Smooth muscle cell (in vitro differentiated cells): ENCODE measurements at regions not wholly inside any gene's neighbourhood (a gene's known extent, or its start where the extent isn't known, plus 50 kb on each side); places are given as distances from the start of the nearest gene placed in this dataset.

Source experiments
- DNase-seq: peaks from one replicate; lab custom pipeline; 2025; ENCODE audit not compliant: unreplicated experiment; lab: John Stamatoyannopoulos, UW
- H2AFZ ChIP-seq: fragments of 200-600 bp; sonication (generic); 2 replicates; pipeline ENCODE4 v1.6.0; 2016; ENCODE audit warnings: antibody characterized with exemption, low read depth, mild to moderate bottlenecking
- H3F3A ChIP-seq: fragments of 200-600 bp; sonication (generic); 2 replicates; pipeline ENCODE4 v1.6.0; 2017; ENCODE audit warnings: antibody characterized with exemption, low read depth
- H3K27ac ChIP-seq: fragments of 200-600 bp; sonication (generic); 2 replicates; pipeline ENCODE4 v1.5.1; 2016; ENCODE audit warnings: low read depth, mild to moderate bottlenecking
- H3K27me3 ChIP-seq: fragments of 200-600 bp; sonication (generic); 2 replicates; pipeline ENCODE4 v1.6.1; 2016; ENCODE audit warnings: low read depth, mild to moderate bottlenecking
- H3K36me3 ChIP-seq: fragments of 200-600 bp; sonication (generic); 2 replicates; pipeline ENCODE4 v1.5.1; 2016; ENCODE audit warnings: low read depth
- H3K4me1 ChIP-seq: fragments of 200-600 bp; sonication (generic); 2 replicates; pipeline ENCODE4 v1.5.1; 2016; ENCODE audit warnings: low read depth
- H3K4me2 ChIP-seq: fragments of 200-600 bp; sonication (generic); 2 replicates; pipeline ENCODE4 v1.6.0; 2016; ENCODE audit warnings: mild to moderate bottlenecking
- H3K4me3 ChIP-seq: fragments of 200-600 bp; sonication (generic); 2 replicates; pipeline ENCODE4 v1.5.1; 2016; ENCODE audit warnings: mild to moderate bottlenecking
- H3K79me2 ChIP-seq: fragments of 200-600 bp; sonication (generic); 2 replicates; pipeline ENCODE4 v1.6.0; 2016; ENCODE audit warnings: low read depth, mild to moderate bottlenecking
- H3K9ac ChIP-seq: fragments of 200-600 bp; sonication (generic); 2 replicates; pipeline ENCODE4 v1.6.0; 2016; ENCODE audit warnings: low read depth
- H3K9me3 ChIP-seq: fragments of 200-600 bp; sonication (generic); replicated peaks from 2 replicates; pipeline ENCODE4 v1.5.1; 2016; ENCODE audit warnings: low read depth
- H4K20me1 ChIP-seq: fragments of 200-600 bp; sonication (generic); 2 replicates; pipeline ENCODE4 v1.6.0; 2016; ENCODE audit warnings: low read depth
- WGBS: methylation state at CpG from one replicate; pipeline ENCODE4 v1.1.7; 2016; ENCODE audit warnings: low lambda C conversion rate; 5-methylcytosine and 5-hydroxymethylcytosine counted together
- TF ChIP-seq, protein P1 (sequence below): fragments of 200-600 bp; sonication (generic); IDR thresholded peaks from 2 replicates; pipeline ENCODE4 v1.5.1; 2017; ENCODE audit warnings: borderline replicate concordance, mild to moderate bottlenecking, antibody characterized with exemption; ENCODE audit not compliant: insufficient read depth, poor library complexity, severe bottlenecking

- H3K79me2 ChIP-seq, result no peaks in the 10 kb centered on the region
- no peak overlapping the region for H3K4me3 ChIP-seq
- H4K20me1 ChIP-seq, result no peaks in the 10 kb centered on the region
- H3K4me1 ChIP-seq, result no peaks in the 10 kb centered on the region
- no peaks in the 10 kb centered on the region for H3K27me3 ChIP-seq
- H2AFZ ChIP-seq, result no peak overlapping the region
- no peaks in the 10 kb centered on the region for H3K9me3 ChIP-seq
- no peak overlapping the region for H3K4me2 ChIP-seq
- H3F3A ChIP-seq, result no peaks in the 10 kb centered on the region
- no peak for DNase-seq
- no peak overlapping the region for H3K27ac ChIP-seq
- TF ChIP-seq, protein P1, sequence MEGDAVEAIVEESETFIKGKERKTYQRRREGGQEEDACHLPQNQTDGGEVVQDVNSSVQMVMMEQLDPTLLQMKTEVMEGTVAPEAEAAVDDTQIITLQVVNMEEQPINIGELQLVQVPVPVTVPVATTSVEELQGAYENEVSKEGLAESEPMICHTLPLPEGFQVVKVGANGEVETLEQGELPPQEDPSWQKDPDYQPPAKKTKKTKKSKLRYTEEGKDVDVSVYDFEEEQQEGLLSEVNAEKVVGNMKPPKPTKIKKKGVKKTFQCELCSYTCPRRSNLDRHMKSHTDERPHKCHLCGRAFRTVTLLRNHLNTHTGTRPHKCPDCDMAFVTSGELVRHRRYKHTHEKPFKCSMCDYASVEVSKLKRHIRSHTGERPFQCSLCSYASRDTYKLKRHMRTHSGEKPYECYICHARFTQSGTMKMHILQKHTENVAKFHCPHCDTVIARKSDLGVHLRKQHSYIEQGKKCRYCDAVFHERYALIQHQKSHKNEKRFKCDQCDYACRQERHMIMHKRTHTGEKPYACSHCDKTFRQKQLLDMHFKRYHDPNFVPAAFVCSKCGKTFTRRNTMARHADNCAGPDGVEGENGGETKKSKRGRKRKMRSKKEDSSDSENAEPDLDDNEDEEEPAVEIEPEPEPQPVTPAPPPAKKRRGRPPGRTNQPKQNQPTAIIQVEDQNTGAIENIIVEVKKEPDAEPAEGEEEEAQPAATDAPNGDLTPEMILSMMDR, result no peak
- no peaks in the 10 kb centered on the region for H3K36me3 ChIP-seq
- no peak overlapping the region for H3K9ac ChIP-seq
Observed at GRCh38 chr14:28695109-28695508, 71.5 kb upstream of the FOXG1 start.

DNA sequence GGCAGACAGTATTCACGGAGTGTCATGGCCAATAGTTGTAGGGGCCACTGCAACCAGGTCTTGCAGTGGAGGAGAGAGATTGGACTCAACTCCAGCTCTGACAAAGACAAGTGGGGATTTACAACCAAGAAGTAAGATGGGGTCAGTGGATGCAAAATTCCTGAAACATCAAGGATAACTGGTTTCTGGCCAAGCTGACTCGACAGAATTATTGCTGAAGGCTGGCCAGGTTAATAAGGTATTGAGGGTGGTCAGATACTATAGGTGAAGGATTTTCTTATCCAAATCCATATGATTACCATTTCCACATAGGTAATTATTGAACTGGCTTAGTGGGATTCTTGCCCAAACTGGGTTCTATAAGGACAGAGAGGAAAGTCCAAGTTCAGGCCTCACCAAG lies 64.9 kb upstream of the FOXG1 start:
- no peak for DNase-seq
- no peak overlapping the region for H3K4me2 ChIP-seq
- WGBS, result 90% methylated on average over 2 of the region's 2 CpGs
- TF ChIP-seq, protein P1, result no peak
- H3K27me3 ChIP-seq, result no peaks in the 10 kb centered on the region
- H3K4me3 ChIP-seq, result no peak overlapping the region
- no peaks in the 10 kb centered on the region for H3F3A ChIP-seq
- H4K20me1 ChIP-seq, result no peaks in the 10 kb centered on the region
- H3K79me2 ChIP-seq, result no peaks in the 10 kb centered on the region
- H3K36me3 ChIP-seq, result no peaks in the 10 kb centered on the region
- no peak overlapping the region for H3K9ac ChIP-seq
- H2AFZ ChIP-seq, result no peak overlapping the region
- H3K4me1 ChIP-seq, result no peaks in the 10 kb centered on the region
- no peaks in the 10 kb centered on the region for H3K9me3 ChIP-seq
- no peak overlapping the region for H3K27ac ChIP-seq

GRCh38 chr14:28703482-28703881 lies 63.1 kb upstream of the FOXG1 start:
- no peak for DNase-seq
- Histone ChIP-seq H3K9me3 (no peaks in the 10 kb centered on the region), H3K79me2 (no peaks in the 10 kb centered on the region), H3K36me3 (no peaks in the 10 kb centered on the region), H4K20me1 (no peaks in the 10 kb centered on the region), H3K4me1 (no peaks in the 10 kb centered on the region), H3K27me3 (no peaks in the 10 kb centered on the region), H3K9ac (no peak overlapping the region), H3K27ac (no peak overlapping the region), H3F3A (no peaks in the 10 kb centered on the region), H3K4me3 (no peak overlapping the region), H2AFZ (no peak overlapping the region), H3K4me2 (no peak overlapping the region)
- TF ChIP-seq, protein P1, result no peak
- 87% methylated on average over 4 of the region's 4 CpGs for WGBS

- H3K4me2 ChIP-seq, result no peak overlapping the region
- no peak overlapping the region for H3K27ac ChIP-seq
- no peaks in the 10 kb centered on the region for H3K9me3 ChIP-seq
- TF ChIP-seq, protein P1, result no peak
- no peak overlapping the region for H2AFZ ChIP-seq
- no peaks in the 10 kb centered on the region for H3K27me3 ChIP-seq
- no peaks in the 10 kb centered on the region for H4K20me1 ChIP-seq
- DNase-seq, result no peak
- H3K4me1 ChIP-seq, result no peaks in the 10 kb centered on the region
- H3F3A ChIP-seq, result no peaks in the 10 kb centered on the region
- no peaks in the 10 kb centered on the region for H3K79me2 ChIP-seq
- no peak overlapping the region for H3K9ac ChIP-seq
- H3K36me3 ChIP-seq, result no peaks in the 10 kb centered on the region
- H3K4me3 ChIP-seq, result no peak overlapping the region
Observed at GRCh38 chr14:28704153-28704552, 62.4 kb upstream of the FOXG1 start.
